ENCODE measurements at regions not wholly inside any gene's neighbourhood (a gene's known extent, or its start where the extent isn't known, plus 50 kb on each side); places are given as distances from the start of the nearest gene placed in this dataset.

DNA sequence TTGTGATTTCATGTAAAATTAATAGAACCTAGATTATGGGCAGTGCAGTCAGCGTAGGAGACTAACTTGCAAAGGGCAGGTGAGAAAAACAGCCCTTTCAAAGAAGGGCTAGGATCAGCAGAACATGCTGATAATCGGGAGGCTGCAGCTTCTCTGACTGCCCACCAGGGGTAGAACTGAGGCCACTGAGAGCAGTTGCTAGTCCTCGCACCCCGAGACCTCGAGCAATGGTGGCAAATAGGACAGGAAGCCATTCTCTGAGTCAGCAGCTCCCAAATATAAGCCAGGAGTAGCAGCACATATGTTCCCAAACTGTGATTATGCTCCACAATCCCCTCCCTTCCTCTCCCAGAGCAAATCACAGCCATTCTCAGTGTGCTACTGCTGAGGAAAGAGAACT is 186.5 kb downstream of the MSL3 start:
- no peaks in the 10 kb centered on the region; a peak in 1 of 4 replicates for H3K79me1 ChIP-seq (ENCODE audit: low read depth in 1 of 2, low read length in 2 of 2)
- no peak overlapping the region for H3K4me3 ChIP-seq (ENCODE audit: insufficient read depth, low read depth, low read length)
- H4K8ac ChIP-seq (ENCODE audit: low read depth in 2 of 2, low read length in 2 of 2) = no peak overlapping the region
- no peaks in the 10 kb centered on the region for H3K9me3 ChIP-seq (ENCODE audit: control insufficient read depth, insufficient read depth, low read length)
- no TSS peak for BruUV-seq (replicated peaks)
- no peak overlapping the region for H3K9ac ChIP-seq (ENCODE audit: low read depth, low read length)
- TF ChIP-seq SMC3 (IDR thresholded peaks at IDR 0.05; ENCODE audit: low read depth, low read length) (peak; percentile 57), BHLHE40 (IDR thresholded peaks at IDR 0.05; ENCODE audit: low read depth, low read length) (no peak), MAFK (IDR thresholded peaks at IDR 0.05; ENCODE audit: low read depth, low read length) (no peak), RAD21 (IDR thresholded peaks at IDR 0.05; ENCODE audit: low read length) (peak; percentile 63), NFE2L2 (IDR thresholded peaks at IDR 0.05; ENCODE audit: low read depth, low read length) (no peak), POLR2A (IDR thresholded peaks at IDR 0.05; ENCODE audit: low read depth, low read length) (no peak), CEBPB (IDR thresholded peaks at IDR 0.05; ENCODE audit: low read depth, low read length) (no peak)
- TF ChIP-seq, protein P1, sequence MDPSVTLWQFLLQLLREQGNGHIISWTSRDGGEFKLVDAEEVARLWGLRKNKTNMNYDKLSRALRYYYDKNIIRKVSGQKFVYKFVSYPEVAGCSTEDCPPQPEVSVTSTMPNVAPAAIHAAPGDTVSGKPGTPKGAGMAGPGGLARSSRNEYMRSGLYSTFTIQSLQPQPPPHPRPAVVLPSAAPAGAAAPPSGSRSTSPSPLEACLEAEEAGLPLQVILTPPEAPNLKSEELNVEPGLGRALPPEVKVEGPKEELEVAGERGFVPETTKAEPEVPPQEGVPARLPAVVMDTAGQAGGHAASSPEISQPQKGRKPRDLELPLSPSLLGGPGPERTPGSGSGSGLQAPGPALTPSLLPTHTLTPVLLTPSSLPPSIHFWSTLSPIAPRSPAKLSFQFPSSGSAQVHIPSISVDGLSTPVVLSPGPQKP (IDR thresholded peaks at IDR 0.05; ENCODE audit: borderline replicate concordance, low read depth, low read length) = no peak
- TF ChIP-seq, protein P2, sequence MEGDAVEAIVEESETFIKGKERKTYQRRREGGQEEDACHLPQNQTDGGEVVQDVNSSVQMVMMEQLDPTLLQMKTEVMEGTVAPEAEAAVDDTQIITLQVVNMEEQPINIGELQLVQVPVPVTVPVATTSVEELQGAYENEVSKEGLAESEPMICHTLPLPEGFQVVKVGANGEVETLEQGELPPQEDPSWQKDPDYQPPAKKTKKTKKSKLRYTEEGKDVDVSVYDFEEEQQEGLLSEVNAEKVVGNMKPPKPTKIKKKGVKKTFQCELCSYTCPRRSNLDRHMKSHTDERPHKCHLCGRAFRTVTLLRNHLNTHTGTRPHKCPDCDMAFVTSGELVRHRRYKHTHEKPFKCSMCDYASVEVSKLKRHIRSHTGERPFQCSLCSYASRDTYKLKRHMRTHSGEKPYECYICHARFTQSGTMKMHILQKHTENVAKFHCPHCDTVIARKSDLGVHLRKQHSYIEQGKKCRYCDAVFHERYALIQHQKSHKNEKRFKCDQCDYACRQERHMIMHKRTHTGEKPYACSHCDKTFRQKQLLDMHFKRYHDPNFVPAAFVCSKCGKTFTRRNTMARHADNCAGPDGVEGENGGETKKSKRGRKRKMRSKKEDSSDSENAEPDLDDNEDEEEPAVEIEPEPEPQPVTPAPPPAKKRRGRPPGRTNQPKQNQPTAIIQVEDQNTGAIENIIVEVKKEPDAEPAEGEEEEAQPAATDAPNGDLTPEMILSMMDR (conservative IDR thresholded peaks at IDR 0.05; ENCODE audit: low read depth, low read length) = peak; percentile 54
- H2BK120ac ChIP-seq (ENCODE audit: low read depth, low read length) = peak overlapping the region; percentile 11; the same call in 1 of the 2 replicates
- CTCF ChIA-PET = interaction anchor here (0.6 to 1.6 kb wide), 4 partner anchors 24 to 701 kb away, joined by 3 to 4 read pairs (median 4); no protein-coding TSS in a partner anchor
- H2BK15ac ChIP-seq (ENCODE audit: low read depth, low read length) = no peak overlapping the region
- intact Hi-C loops (cut with micrococcal nuclease) = loop anchor here (5.0 to 10.0 kb wide), 2 partner anchors 133 to 760 kb away; no protein-coding TSS in a partner anchor
- POLR2A ChIA-PET (ENCODE audit: unreplicated experiment) = no interaction called here
- no peaks in the 10 kb centered on the region for H3K9me1 ChIP-seq (ENCODE audit: insufficient read depth, low read length)
- no peak overlapping the region for H2BK5ac ChIP-seq (ENCODE audit: low read depth, low read length, poor library complexity, severe bottlenecking)
- H3K23ac ChIP-seq (ENCODE audit: low read depth, low read length) = no peak overlapping the region
- DNase-seq = peak; percentile 64
- H3K4me2 ChIP-seq (ENCODE audit: low read depth, low read length) = no peak overlapping the region
- H4K5ac ChIP-seq (ENCODE audit: low read depth, low read length) = no peak overlapping the region
- no peaks in the 10 kb centered on the region for H3K36me3 ChIP-seq (ENCODE audit: control insufficient read depth, insufficient read depth, low read length)
- H3K27me3 ChIP-seq (ENCODE audit: control insufficient read depth, insufficient read depth, low read length) = no peaks in the 10 kb centered on the region
- 0 out of 2 replicates have a peak overlapping the region, but pooled peaks have one; percentile 36 for H2BK20ac ChIP-seq (ENCODE audit: low read depth, low read length)
- H3K4me1 ChIP-seq (ENCODE audit: control insufficient read depth, insufficient read depth, low read length) = no peaks in the 10 kb centered on the region
- peak overlapping the region; percentile 9 for H2AFZ ChIP-seq (replicated peaks; ENCODE audit: low read length, poor library complexity)
- H4K20me1 ChIP-seq (ENCODE audit: insufficient read depth, low read length) = no peaks in the 10 kb centered on the region
- H3K14ac ChIP-seq (replicated peaks; ENCODE audit: low read depth, low read length) = no peak overlapping the region
- H3K27ac ChIP-seq (ENCODE audit: insufficient read depth, low read length) = no peak overlapping the region
- no peak overlapping the region for H2AK9ac ChIP-seq (replicated peaks; ENCODE audit: low read depth, low read length, poor library complexity)
- peak; percentile 78 for ATAC-seq (ENCODE audit: low read depth)
- in situ Hi-C loops (cut with MboI; ENCODE audit: low sequenced_read_pairs) = no loop called here
- no peak overlapping the region for H3K18ac ChIP-seq (ENCODE audit: low read depth, low read length)
- dilution Hi-C loops (cut with HindIII; ENCODE audit: low sequenced_read_pairs, unreplicated experiment) = no loop called here
- WGBS, 2 experiments (ENCODE audit: extremely low coverage in 2 of 2, insufficient read length in 1 of 2) = 8% methylated on average over 2 of the region's 5 CpGs; no CpG with 5 or more reads in 1 of the 2 experiments
- no peak overlapping the region for H3K4ac ChIP-seq (ENCODE audit: low read depth, low read length)
- no peak overlapping the region for H4K91ac ChIP-seq (ENCODE audit: insufficient read depth, low read depth, low read length)
- H2AK5ac ChIP-seq (ENCODE audit: low read depth, low read length) = no peak overlapping the region
- no peak overlapping the region for H3K56ac ChIP-seq (ENCODE audit: extremely low read depth, insufficient read depth, low read length)

Data from IMR-90 (cell line).